H9 (cell line): ENCODE measurements at regions not wholly inside any gene's neighbourhood (a gene's known extent, or its start where the extent isn't known, plus 50 kb on each side); places are given as distances from the start of the nearest gene placed in this dataset.

ENCODE experiments used
- DNase-seq: peaks from one replicate; pipeline ENCODE4 v3.0.0-alpha.2; 2017
- H2AFZ ChIP-seq: one replicate; pipeline ENCODE4 v1.6.1; 2013; ENCODE audit warnings: mild to moderate bottlenecking, low read length, control low read depth, moderate library complexity
- H2AK5ac ChIP-seq: 2 replicates; pipeline ENCODE4 v1.6.1; 2013; ENCODE audit warnings: low read length, control low read depth, mixed read lengths; ENCODE audit not compliant: insufficient read length
- H2BK120ac ChIP-seq: one replicate; pipeline ENCODE4 v1.6.1; 2013; ENCODE audit warnings: low read depth, mild to moderate bottlenecking, low read length, control low read depth, inconsistent platforms; ENCODE audit not compliant: poor library complexity, severe bottlenecking
- H2BK12ac ChIP-seq: 2 replicates; pipeline ENCODE4 v1.6.1; 2013; ENCODE audit warnings: low read length, control low read depth, mixed read lengths, low read depth; ENCODE audit not compliant: insufficient read length
- H2BK15ac ChIP-seq: 2 replicates; pipeline ENCODE4 v1.6.1; 2013; ENCODE audit warnings: low read depth, low read length, control low read depth
- H2BK20ac ChIP-seq: one replicate; pipeline ENCODE4 v1.6.1; 2013; ENCODE audit warnings: low read depth, mild to moderate bottlenecking, low read length, control low read depth, inconsistent platforms; ENCODE audit not compliant: poor library complexity, severe bottlenecking
- H2BK5ac ChIP-seq: 2 replicates; pipeline ENCODE4 v1.6.1; 2013; ENCODE audit warnings: low read length, control low read depth, mixed read lengths; ENCODE audit not compliant: insufficient read length
- H3K14ac ChIP-seq: 2 replicates; pipeline ENCODE4 v1.6.1; 2013; ENCODE audit warnings: low read length, control low read depth; ENCODE audit not compliant: insufficient read depth
- H3K18ac ChIP-seq: 2 replicates; pipeline ENCODE4 v1.6.1; 2013; ENCODE audit warnings: low read depth, mild to moderate bottlenecking, mixed read lengths, low read length, control low read depth; ENCODE audit not compliant: insufficient read length
- H3K23ac ChIP-seq: 2 replicates; pipeline ENCODE4 v1.6.1; 2013; ENCODE audit warnings: low read length, control low read depth, mixed read lengths, low read depth; ENCODE audit not compliant: insufficient read length
- H3K23me2 ChIP-seq: 2 replicates; pipeline ENCODE4 v1.6.1; 2013; ENCODE audit warnings: low read depth, mild to moderate bottlenecking, mixed read lengths, low read length, control low read depth; ENCODE audit not compliant: insufficient read length, poor library complexity, severe bottlenecking
- H3K27ac ChIP-seq: 2 replicates; pipeline ENCODE4 v1.5.1; 2013; ENCODE audit warnings: low read length, control low read depth, mixed read lengths, low read depth; ENCODE audit not compliant: insufficient read length
- H3K27me3 ChIP-seq: 2 replicates; pipeline ENCODE4 v1.6.1; 2013; ENCODE audit warnings: low read length, control low read depth, inconsistent platforms; ENCODE audit not compliant: insufficient read depth
- H3K4ac ChIP-seq: 2 replicates; pipeline ENCODE4 v1.6.1; 2013; ENCODE audit warnings: low read depth, mild to moderate bottlenecking, control low read depth, inconsistent platforms, low read length, moderate library complexity
- H3K4me1 ChIP-seq: 2 replicates; pipeline ENCODE4 v1.6.1; 2013; ENCODE audit warnings: low read length, control low read depth, inconsistent platforms; ENCODE audit not compliant: insufficient read depth
- H3K4me2 ChIP-seq: 2 replicates; pipeline ENCODE4 v1.6.1; 2013; ENCODE audit warnings: low read length, control low read depth, mixed read lengths; ENCODE audit not compliant: insufficient read length, insufficient read depth
- H3K56ac ChIP-seq: 2 replicates; pipeline ENCODE4 v1.6.1; 2013; ENCODE audit warnings: low read depth, mild to moderate bottlenecking, mixed read lengths, low read length, control low read depth; ENCODE audit not compliant: insufficient read length
- H3K79me1 ChIP-seq: 2 replicates; pipeline ENCODE4 v1.6.1; 2013; ENCODE audit warnings: low read depth, mild to moderate bottlenecking, moderate library complexity, low read length, control low read depth, inconsistent platforms; ENCODE audit not compliant: insufficient read depth, poor library complexity, severe bottlenecking
- H3K79me2 ChIP-seq: 2 replicates; pipeline ENCODE4 v1.6.1; 2013; ENCODE audit warnings: low read length, control low read depth, inconsistent platforms; ENCODE audit not compliant: insufficient read depth
- H3K9ac ChIP-seq: 2 replicates; pipeline ENCODE4 v1.6.1; 2013; ENCODE audit warnings: low read length, control low read depth, mixed read lengths; ENCODE audit not compliant: insufficient read length; ENCODE audit errors: extremely low read depth
- H3K9me3 ChIP-seq: one replicate; pipeline ENCODE4 v1.6.1; 2013; ENCODE audit warnings: low read depth, low read length, inconsistent platforms; ENCODE audit not compliant: control insufficient read depth
- H3T11ph ChIP-seq: one replicate; pipeline ENCODE4 v1.6.1; 2013; ENCODE audit warnings: mild to moderate bottlenecking, low read length, control low read depth, inconsistent platforms
- H4K20me1 ChIP-seq: one replicate; pipeline ENCODE4 v1.6.1; 2013; ENCODE audit not compliant: control insufficient read depth, insufficient read length, insufficient read depth
- H4K5ac ChIP-seq: 2 replicates; pipeline ENCODE4 v1.6.1; 2013; ENCODE audit warnings: low read depth, mild to moderate bottlenecking, mixed read lengths, low read length, control low read depth; ENCODE audit not compliant: insufficient read length
- H4K8ac ChIP-seq: replicated peaks from 2 replicates; pipeline ENCODE4 v1.6.1; 2013; ENCODE audit warnings: low read length, control low read depth, mixed read lengths, low read depth; ENCODE audit not compliant: insufficient read length
- H4K91ac ChIP-seq: 2 replicates; pipeline ENCODE4 v1.6.1; 2013; ENCODE audit warnings: low read depth, mild to moderate bottlenecking, moderate library complexity, mixed read lengths, low read length, control low read depth; ENCODE audit not compliant: insufficient read length
- H3K27ac Mint-ChIP-seq, 3 experiments: 2 replicates in 2 of 3; 3 replicates in 1 of 3; pipeline ENCODE4 v1.8.0; 2020 to 2021; ENCODE audit warnings: mixed read lengths in 3 of 3, mild to moderate bottlenecking in 1 of 3, moderate library complexity in 1 of 3
- H3K27me3 Mint-ChIP-seq: 2 replicates; pipeline ENCODE4 v1.8.0; 2021; ENCODE audit warnings: low read depth, mild to moderate bottlenecking, moderate library complexity, mixed read lengths
- H3K36me3 Mint-ChIP-seq, 3 experiments: 2 replicates in 2 of 3; 3 replicates in 1 of 3; pipeline ENCODE4 v1.8.0; 2020 to 2021; ENCODE audit warnings: low read depth in 3 of 3, mixed read lengths in 3 of 3; ENCODE audit not compliant: insufficient read depth in 1 of 3
- H3K4me1 Mint-ChIP-seq, 2 experiments: 2 replicates each; pipeline ENCODE4 v1.8.0; 2020; ENCODE audit warnings: mixed read lengths in 2 of 2
- H3K4me3 Mint-ChIP-seq, 2 experiments: 2 replicates in 1 of 2; 3 replicates in 1 of 2; pipeline ENCODE4 v1.8.0; 2020 to 2021; ENCODE audit warnings: mild to moderate bottlenecking in 2 of 2, mixed read lengths in 2 of 2, moderate library complexity in 1 of 2
- H3K9me3 Mint-ChIP-seq, 2 experiments: 2 replicates in 1 of 2; 3 replicates in 1 of 2; pipeline ENCODE4 v1.8.0; 2020; ENCODE audit warnings: mild to moderate bottlenecking in 2 of 2, mixed read lengths in 2 of 2, moderate library complexity in 1 of 2
- WGBS: extraction: QIAGEN DNeasy Blood & Tissue Kit; methylation state at CpG from one replicate; pipeline ENCODE4 v1.1.7; 2013; ENCODE audit warnings: missing lambda C conversion rate, low lambda C conversion rate, mixed read lengths; ENCODE audit not compliant: insufficient read length; ENCODE audit errors: extremely low coverage; 5-methylcytosine and 5-hydroxymethylcytosine counted together
- TF ChIP-seq, protein P1 (sequence below): fragments of 200-600 bp; sonication (generic); conservative IDR thresholded peaks from 3 replicates; pipeline ENCODE4 v1.8.0; 2021; ENCODE audit warnings: antibody characterized with exemption, mild to moderate bottlenecking

DNA sequence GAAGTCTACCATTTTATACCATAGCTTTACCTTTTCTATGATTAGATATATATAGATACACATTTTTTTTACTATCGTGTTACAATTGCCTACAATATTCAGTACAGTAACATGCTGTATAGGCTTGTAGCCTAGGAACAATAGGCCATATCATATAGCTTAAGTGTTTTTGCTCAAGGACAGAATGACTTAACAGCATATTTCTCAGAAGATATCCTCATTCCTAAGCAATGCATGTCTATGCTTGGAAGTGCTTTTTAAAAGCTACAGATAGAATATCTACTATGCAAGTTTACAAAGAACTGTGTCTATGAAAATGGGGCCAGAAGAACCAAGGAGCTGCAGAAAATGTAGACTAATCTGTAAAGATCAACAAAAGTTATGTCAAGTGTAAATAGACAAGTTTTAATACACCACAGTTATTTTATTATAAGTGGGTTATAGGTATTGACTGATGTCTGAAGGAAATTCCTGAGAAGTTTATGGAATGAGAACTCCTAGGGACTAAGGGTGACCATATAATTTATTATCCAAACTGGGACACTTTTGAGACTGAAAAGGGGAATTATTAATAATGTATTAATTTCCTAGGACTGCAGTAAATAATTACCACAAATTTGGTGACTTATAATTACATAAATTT is 138.7 kb upstream of the TGFBR2 start:
- H3T11ph ChIP-seq = no peak overlapping the region
- no peak overlapping the region for H4K8ac ChIP-seq
- no peak for DNase-seq
- H3K18ac ChIP-seq = no peak overlapping the region
- no peak overlapping the region for H2BK5ac ChIP-seq
- H2AFZ ChIP-seq = no peak overlapping the region
- H4K91ac ChIP-seq = no peak overlapping the region
- no peaks in the 10 kb centered on the region for H3K9me3 ChIP-seq
- no peak overlapping the region for H2AK5ac ChIP-seq
- H3K27ac Mint-ChIP-seq = no peak overlapping the region
- H3K23ac ChIP-seq = no peak overlapping the region
- no peaks in the 10 kb centered on the region for H3K9me3 Mint-ChIP-seq
- no peak overlapping the region for H2BK120ac ChIP-seq
- H3K14ac ChIP-seq = no peak overlapping the region
- H3K36me3 Mint-ChIP-seq = no peaks in the 10 kb centered on the region; a peak in 1 of 7 replicates
- no peaks in the 10 kb centered on the region for H3K27me3 ChIP-seq
- H3K79me1 ChIP-seq = no peaks in the 10 kb centered on the region
- no peaks in the 10 kb centered on the region for H3K23me2 ChIP-seq
- no peaks in the 10 kb centered on the region for H3K4me1 ChIP-seq
- WGBS = no CpG with 5 or more reads among the region's 1 CpG
- H3K79me2 ChIP-seq = no peaks in the 10 kb centered on the region
- H2BK20ac ChIP-seq = no peak overlapping the region
- H3K4me3 Mint-ChIP-seq = no peak overlapping the region
- no peak overlapping the region for H2BK15ac ChIP-seq
- no peak overlapping the region for H4K5ac ChIP-seq
- no peaks in the 10 kb centered on the region for H4K20me1 ChIP-seq
- no peak overlapping the region for H3K4me2 ChIP-seq
- no peak overlapping the region for H3K56ac ChIP-seq
- H2BK12ac ChIP-seq = no peak overlapping the region
- H3K27me3 Mint-ChIP-seq = no peaks in the 10 kb centered on the region
- H3K9ac ChIP-seq = no peak overlapping the region
- peaks cover 2% of the 10 kb centered on the region in 2 experiments; a peak in 1 of 4 replicates for H3K4me1 Mint-ChIP-seq
- H3K27ac ChIP-seq = no peak overlapping the region
- TF ChIP-seq, protein P1, sequence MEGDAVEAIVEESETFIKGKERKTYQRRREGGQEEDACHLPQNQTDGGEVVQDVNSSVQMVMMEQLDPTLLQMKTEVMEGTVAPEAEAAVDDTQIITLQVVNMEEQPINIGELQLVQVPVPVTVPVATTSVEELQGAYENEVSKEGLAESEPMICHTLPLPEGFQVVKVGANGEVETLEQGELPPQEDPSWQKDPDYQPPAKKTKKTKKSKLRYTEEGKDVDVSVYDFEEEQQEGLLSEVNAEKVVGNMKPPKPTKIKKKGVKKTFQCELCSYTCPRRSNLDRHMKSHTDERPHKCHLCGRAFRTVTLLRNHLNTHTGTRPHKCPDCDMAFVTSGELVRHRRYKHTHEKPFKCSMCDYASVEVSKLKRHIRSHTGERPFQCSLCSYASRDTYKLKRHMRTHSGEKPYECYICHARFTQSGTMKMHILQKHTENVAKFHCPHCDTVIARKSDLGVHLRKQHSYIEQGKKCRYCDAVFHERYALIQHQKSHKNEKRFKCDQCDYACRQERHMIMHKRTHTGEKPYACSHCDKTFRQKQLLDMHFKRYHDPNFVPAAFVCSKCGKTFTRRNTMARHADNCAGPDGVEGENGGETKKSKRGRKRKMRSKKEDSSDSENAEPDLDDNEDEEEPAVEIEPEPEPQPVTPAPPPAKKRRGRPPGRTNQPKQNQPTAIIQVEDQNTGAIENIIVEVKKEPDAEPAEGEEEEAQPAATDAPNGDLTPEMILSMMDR = no peak
- H3K4ac ChIP-seq = no peak overlapping the region
